Upper lobe of left lung (tissue), 4 donors: ENCODE measurements at regions not wholly inside any gene's neighbourhood (a gene's known extent, or its start where the extent isn't known, plus 50 kb on each side); places are given as distances from the start of the nearest gene placed in this dataset.

Source experiments
- CTCF ChIP-seq, 6 experiments: fragments of 450-650 bp in 4 of 6; fragments of 200-600 bp in 2 of 6; sonication (generic) in 2 of 6; IDR thresholded peaks; one replicate each; pipeline ENCODE4 v1.5.1; 2016 to 2019; ENCODE audit warnings: antibody characterized with exemption in 6 of 6
- EP300 ChIP-seq, 4 donors: sonication (generic); formaldehyde crosslinking; IDR thresholded peaks; one replicate each; pipeline ENCODE4 v1.5.1; 2017; ENCODE audit warnings: antibody characterized with exemption in 4 of 4, control low read depth in 2 of 4
- POLR2A ChIP-seq, 4 donors: fragments of 450-650 bp; IDR thresholded peaks; one replicate each; pipeline ENCODE4 v1.5.1; 2016 to 2017; ENCODE audit warnings: antibody characterized with exemption in 4 of 4, mild to moderate bottlenecking in 2 of 4
- POLR2AphosphoS5 ChIP-seq, 2 donors: sonication (generic); formaldehyde crosslinking; IDR thresholded peaks; one replicate each; pipeline ENCODE4 v1.5.1; 2017; ENCODE audit warnings: antibody characterized with exemption in 2 of 2

DNA sequence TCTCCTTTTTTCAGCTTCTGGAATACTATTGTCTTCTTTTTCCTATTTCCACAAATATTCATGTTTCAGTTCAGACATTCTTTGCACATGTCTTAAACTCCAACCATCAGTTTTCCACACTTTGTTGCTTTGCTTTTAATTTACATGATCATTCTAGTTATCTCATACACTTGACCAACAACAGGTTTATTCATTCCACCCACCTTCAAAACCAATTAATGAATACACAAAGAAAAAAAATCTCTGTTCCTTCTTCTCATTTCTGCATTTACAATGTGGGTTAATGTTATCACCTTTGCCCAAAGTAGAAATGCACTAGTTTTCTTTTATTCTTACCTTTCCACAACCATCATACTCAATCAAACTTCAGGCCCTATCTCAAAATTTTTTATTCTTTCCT, 216.7 kb downstream of the FRK start:
- no peak for TF ChIP-seq CTCF (IDR thresholded peaks at IDR 0.05)
- TF ChIP-seq POLR2A (IDR thresholded peaks at IDR 0.05) = no peak
- TF ChIP-seq EP300 (IDR thresholded peaks at IDR 0.05) = no peak
- no peak for TF ChIP-seq POLR2AphosphoS5 (IDR thresholded peaks at IDR 0.05)
